ENCODE measurements at regions not wholly inside any gene's neighbourhood (a gene's known extent, or its start where the extent isn't known, plus 50 kb on each side); places are given as distances from the start of the nearest gene placed in this dataset.

GRCh38 chr19:57063070-57063469 is 56.7 kb upstream of the USP29 start:
- in situ Hi-C loops (cut with MboI; ENCODE audit: low pct_unique_long_range_greater_than_20kb in 2 of 9, low sequenced_read_pairs in 9 of 9, unreplicated experiment in 9 of 9), result no loop called here
- no peak overlapping the region for H3K4me3 ChIP-seq
- no peaks in the 10 kb centered on the region for H3K4me1 ChIP-seq (replicated peaks in 1 of 2)
- no peak for ATAC-seq (replicated peaks in 6 of 8)
- no peak overlapping the region for H3K27ac ChIP-seq
- 0 to 100% (median 33%) methylated on average over 1 to 3 of the region's 4 CpGs; no CpG with 5 or more reads in 1 of the 10 experiments for WGBS, 10 experiments

- 0 to 50% (median 17%) methylated on average over 1 to 3 of the region's 3 CpGs; no CpG with 5 or more reads in 5 of the 10 experiments for WGBS, 10 experiments
- in situ Hi-C loops (cut with MboI; ENCODE audit: low pct_unique_long_range_greater_than_20kb in 2 of 9, low sequenced_read_pairs in 9 of 9, unreplicated experiment in 9 of 9), result no loop called here
- no peaks in the 10 kb centered on the region for H3K4me1 ChIP-seq (replicated peaks in 1 of 2)
- H3K4me3 ChIP-seq, result no peak overlapping the region
- H3K27ac ChIP-seq, result no peak overlapping the region
- no peak for ATAC-seq (replicated peaks in 6 of 8)
These were observed 52.3 kb upstream of the USP29 start for GRCh38 chr19:57067440-57067839.

- no peak for ATAC-seq (replicated peaks in 6 of 8)
- no peak overlapping the region for H3K4me3 ChIP-seq
- WGBS, 10 experiments, result 27 to 82% (median 61%) methylated on average over 2 to 9 of the region's 12 CpGs; no CpG with 5 or more reads in 1 of the 10 experiments
- no peak overlapping the region for H3K27ac ChIP-seq
- in situ Hi-C loops (cut with MboI; ENCODE audit: low pct_unique_long_range_greater_than_20kb in 2 of 9, low sequenced_read_pairs in 9 of 9, unreplicated experiment in 9 of 9), result no loop called here
- no peaks in the 10 kb centered on the region for H3K4me1 ChIP-seq (replicated peaks in 1 of 2)
These were observed 51.5 kb upstream of the USP29 start for GRCh38 chr19:57068311-57068710.

- WGBS, 10 experiments, result 16 to 84% (median 69%) methylated on average over 2 to 19 of the region's 24 CpGs; no CpG with 5 or more reads in 2 of the 10 experiments
- ATAC-seq (replicated peaks in 6 of 8), result peak in 1 of 8 experiments; percentile 68
- in situ Hi-C loops (cut with MboI; ENCODE audit: low pct_unique_long_range_greater_than_20kb in 2 of 9, low sequenced_read_pairs in 9 of 9, unreplicated experiment in 9 of 9), result no loop called here
These were observed 50.7 kb upstream of the USP29 start for GRCh38 chr19:57068921-57069697.

More at GRCh38 chr19:57068921-57069697, 50.7 kb upstream of the USP29 start:
- H3K27ac ChIP-seq, result no peak overlapping the region
- no peak overlapping the region for H3K4me3 ChIP-seq
- H3K4me1 ChIP-seq (replicated peaks in 1 of 2), result no peaks in the 10 kb centered on the region
